GM03348 (cell line): ENCODE measurements at regions not wholly inside any gene's neighbourhood (a gene's known extent, or its start where the extent isn't known, plus 50 kb on each side); places are given as distances from the start of the nearest gene placed in this dataset.
"Not testable (repeated sequence)": the region's sequence is repeated elsewhere in the genome, so short reads cannot be mapped to it uniquely, and the experiment has no call there.

ENCODE experiments used
- DNase-seq: peaks from one replicate; pipeline ENCODE4 v3.0.0; 2012; ENCODE audit warnings: low spot score

GRCh38 chr6:93183531-93183972, 235.8 kb downstream of the EPHA7 start:
- DNase-seq, result no peak

GRCh38 chr6:93182938-93183479, 236.3 kb downstream of the EPHA7 start:
- no peak for DNase-seq

GRCh38 chr6:93177918-93178317, 241.4 kb downstream of the EPHA7 start:
- no peak for DNase-seq

GRCh38 chr6:93177438-93177837, 241.9 kb downstream of the EPHA7 start:
- DNase-seq, result no peak

GRCh38 chr6:93176070-93176469, 243.3 kb downstream of the EPHA7 start:
- no peak for DNase-seq

GRCh38 chr6:93173573-93173972, 245.8 kb downstream of the EPHA7 start:
- not testable (repeated sequence) for DNase-seq

- DNase-seq, result no peak
Observed at GRCh38 chr6:93165850-93166430, 253.4 kb downstream of the EPHA7 start.

- DNase-seq, result no peak
Observed at GRCh38 chr6:93164781-93165180, 254.6 kb downstream of the EPHA7 start.

- no peak for DNase-seq
Observed at GRCh38 chr6:93163146-93163545, 256.2 kb downstream of the EPHA7 start.

GRCh38 chr6:93139408-93140081, 279.8 kb downstream of the EPHA7 start:
- no peak for DNase-seq

GRCh38 chr6:93136111-93136510, 283.2 kb downstream of the EPHA7 start:
- DNase-seq, result no peak

- no peak for DNase-seq
Observed at GRCh38 chr6:93124006-93124632, 295.2 kb downstream of the EPHA7 start.

- DNase-seq, result no peak
Observed at GRCh38 chr6:93123585-93123984, 295.8 kb downstream of the EPHA7 start.

GRCh38 chr6:93120154-93120742, 299.1 kb downstream of the EPHA7 start:
- no peak for DNase-seq

- DNase-seq, result no peak
Observed at GRCh38 chr6:93105907-93106306, 313.5 kb downstream of the EPHA7 start.

- DNase-seq, result no peak
Observed at GRCh38 chr6:93105017-93105416, 314.3 kb downstream of the EPHA7 start.

- DNase-seq, result no peak
Observed at GRCh38 chr6:93104195-93104817, 315.1 kb downstream of the EPHA7 start.

- no peak for DNase-seq
Observed at GRCh38 chr6:93088621-93089501, 330.5 kb downstream of the EPHA7 start.

- DNase-seq, result no peak
Observed at GRCh38 chr6:93087606-93088005, 331.8 kb downstream of the EPHA7 start.

- DNase-seq, result no peak
Observed at GRCh38 chr6:93086351-93086750, 333.0 kb downstream of the EPHA7 start.
